ENCODE measurements at regions not wholly inside any gene's neighbourhood (a gene's known extent, or its start where the extent isn't known, plus 50 kb on each side); places are given as distances from the start of the nearest gene placed in this dataset.

DNA sequence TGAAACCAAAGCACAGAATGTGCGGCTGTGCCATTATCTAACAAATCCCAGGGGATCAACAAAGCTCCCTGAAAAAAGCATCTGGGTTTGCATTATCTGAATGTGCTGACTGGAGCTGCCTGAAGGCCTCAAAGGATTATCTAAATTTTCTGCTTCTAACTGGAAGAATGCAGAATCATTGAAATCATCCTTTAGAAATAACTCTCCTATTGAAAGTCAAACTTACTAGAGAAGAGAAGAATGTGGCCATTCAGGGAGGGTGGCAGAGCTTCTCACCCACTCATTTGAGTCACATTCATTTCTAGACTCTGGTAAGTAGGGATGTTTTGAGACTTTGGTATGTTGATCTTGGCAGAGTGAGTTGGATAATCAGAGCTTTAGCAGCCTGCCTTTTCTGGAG lies 220.6 kb upstream of the RGS6 start:
- TF ChIP-seq, protein P1, sequence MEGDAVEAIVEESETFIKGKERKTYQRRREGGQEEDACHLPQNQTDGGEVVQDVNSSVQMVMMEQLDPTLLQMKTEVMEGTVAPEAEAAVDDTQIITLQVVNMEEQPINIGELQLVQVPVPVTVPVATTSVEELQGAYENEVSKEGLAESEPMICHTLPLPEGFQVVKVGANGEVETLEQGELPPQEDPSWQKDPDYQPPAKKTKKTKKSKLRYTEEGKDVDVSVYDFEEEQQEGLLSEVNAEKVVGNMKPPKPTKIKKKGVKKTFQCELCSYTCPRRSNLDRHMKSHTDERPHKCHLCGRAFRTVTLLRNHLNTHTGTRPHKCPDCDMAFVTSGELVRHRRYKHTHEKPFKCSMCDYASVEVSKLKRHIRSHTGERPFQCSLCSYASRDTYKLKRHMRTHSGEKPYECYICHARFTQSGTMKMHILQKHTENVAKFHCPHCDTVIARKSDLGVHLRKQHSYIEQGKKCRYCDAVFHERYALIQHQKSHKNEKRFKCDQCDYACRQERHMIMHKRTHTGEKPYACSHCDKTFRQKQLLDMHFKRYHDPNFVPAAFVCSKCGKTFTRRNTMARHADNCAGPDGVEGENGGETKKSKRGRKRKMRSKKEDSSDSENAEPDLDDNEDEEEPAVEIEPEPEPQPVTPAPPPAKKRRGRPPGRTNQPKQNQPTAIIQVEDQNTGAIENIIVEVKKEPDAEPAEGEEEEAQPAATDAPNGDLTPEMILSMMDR (conservative IDR thresholded peaks at IDR 0.05; ENCODE audit: low read depth, low read length), result no peak
- DNase-seq (ENCODE audit: low read depth), result peak; percentile 94
- H3K4me3 ChIP-seq (ENCODE audit: low read depth, low read length), result no peak overlapping the region

- TF ChIP-seq, protein P1 (conservative IDR thresholded peaks at IDR 0.05; ENCODE audit: low read depth, low read length), result no peak
- H3K4me3 ChIP-seq (ENCODE audit: low read depth, low read length), result no peak overlapping the region
Measured at GRCh38 chr14:71712478-71712877, 219.8 kb upstream of the RGS6 start.

GRCh38 chr14:71713016-71713415 lies 219.2 kb upstream of the RGS6 start:
- DNase-seq (ENCODE audit: low read depth), result peak; percentile 64
- TF ChIP-seq, protein P1 (conservative IDR thresholded peaks at IDR 0.05; ENCODE audit: low read depth, low read length), result no peak
- H3K4me3 ChIP-seq (ENCODE audit: low read depth, low read length), result no peak overlapping the region

More at GRCh38 chr14:71712478-71712877, 219.8 kb upstream of the RGS6 start:
- DNase-seq (ENCODE audit: low read depth), result no peak

DNA sequence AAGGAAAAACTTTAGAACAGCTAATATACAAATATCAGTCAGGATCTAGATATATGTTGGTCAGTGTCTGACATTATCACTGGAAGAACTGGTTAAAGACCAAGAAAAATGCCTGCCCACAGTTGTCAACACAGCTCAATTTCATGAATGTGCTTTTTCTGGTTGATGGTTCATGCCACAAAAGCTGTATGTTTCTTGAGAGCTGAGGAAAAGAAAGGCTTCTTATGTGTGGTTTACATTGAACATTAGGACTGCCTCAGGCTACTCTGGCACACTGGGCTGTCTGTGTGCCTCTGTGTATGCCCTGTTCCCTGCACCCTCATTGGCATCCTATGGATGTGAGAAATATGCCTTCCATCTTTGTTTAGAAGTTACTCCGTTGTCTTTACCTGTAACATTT lies 218.8 kb upstream of the RGS6 start:
- peak; percentile 16 for DNase-seq (ENCODE audit: low read depth)
- TF ChIP-seq, protein P1 (conservative IDR thresholded peaks at IDR 0.05; ENCODE audit: low read depth, low read length), result no peak
- no peak overlapping the region for H3K4me3 ChIP-seq (ENCODE audit: low read depth, low read length)

DNA sequence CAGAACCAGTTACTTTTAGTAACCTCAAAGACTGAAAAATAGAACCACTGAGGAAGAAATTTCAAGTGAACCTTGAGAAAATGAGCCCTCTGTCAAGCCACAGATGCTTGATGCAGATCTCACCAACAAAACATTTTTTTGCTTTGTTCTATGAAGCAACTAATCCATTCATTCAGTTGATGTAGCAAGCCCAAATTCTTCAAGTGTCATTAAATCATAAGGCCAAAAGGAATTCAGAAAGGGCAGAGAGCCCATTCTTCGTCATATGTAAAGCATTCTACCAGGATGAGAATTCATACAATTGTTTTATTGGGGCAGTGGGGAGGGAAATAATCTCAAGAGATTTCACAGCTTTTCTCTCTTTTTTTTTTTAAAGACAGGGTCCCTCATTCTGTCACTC lies 218.0 kb upstream of the RGS6 start:
- TF ChIP-seq, protein P1 (conservative IDR thresholded peaks at IDR 0.05; ENCODE audit: low read depth, low read length), result no peak
- DNase-seq (ENCODE audit: low read depth), result peak; percentile 91
- H3K4me3 ChIP-seq (ENCODE audit: low read depth, low read length), result no peak overlapping the region

DNA sequence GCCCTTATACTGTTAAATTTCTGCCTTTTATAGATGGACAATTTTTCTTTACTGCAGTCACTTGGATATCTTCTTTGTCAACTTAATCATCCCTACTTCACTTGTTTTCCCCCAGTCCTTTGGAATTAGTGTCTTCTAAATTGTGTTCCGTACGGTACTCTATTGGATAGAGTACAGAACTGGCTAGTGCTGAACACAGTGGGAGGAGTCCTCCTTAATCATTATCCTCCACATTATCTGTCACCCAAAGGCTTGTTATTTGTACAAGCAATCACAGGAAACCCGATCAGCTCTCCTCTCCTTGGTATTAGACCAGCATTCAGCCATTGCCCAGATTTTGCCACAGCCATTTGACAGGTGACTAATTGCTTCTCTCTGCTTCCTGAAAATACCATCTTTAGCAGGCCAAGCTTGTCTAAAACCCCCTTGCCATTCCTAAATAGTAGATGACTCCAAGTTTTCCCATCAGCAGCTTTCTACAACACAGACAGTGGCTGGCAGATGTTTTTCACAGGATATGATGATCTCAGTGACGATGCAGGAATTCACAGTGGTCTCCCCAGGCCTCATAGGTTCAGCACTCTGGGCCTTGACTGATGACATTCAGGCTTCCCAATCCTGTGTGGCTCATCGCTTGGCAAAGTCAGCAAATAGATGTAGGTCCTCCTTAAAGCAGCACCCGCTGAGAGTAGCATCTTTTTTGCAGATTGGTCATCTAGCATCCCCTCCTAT lies 216.0 kb upstream of the RGS6 start:
- no peak overlapping the region for H3K4me3 ChIP-seq (ENCODE audit: low read depth, low read length)
- DNase-seq (ENCODE audit: low read depth), result peak; percentile 66
- TF ChIP-seq, protein P1 (conservative IDR thresholded peaks at IDR 0.05; ENCODE audit: low read depth, low read length), result no peak

Data from choroid plexus epithelial cell (primary cell).